ENCODE measurements at regions not wholly inside any gene's neighbourhood (a gene's known extent, or its start where the extent isn't known, plus 50 kb on each side); places are given as distances from the start of the nearest gene placed in this dataset.

GRCh38 chr10:88042160-88043100 lies 179.0 kb downstream of the PTEN start:
- no peaks in the 10 kb centered on the region for H3K36me3 ChIP-seq (ENCODE audit: insufficient read depth)
- H3K4me1 ChIP-seq (ENCODE audit: insufficient read depth): peaks cover 2% of the 10 kb centered on the region
- H3K27ac ChIP-seq (ENCODE audit: low read depth): peak overlapping the region; percentile 33
- WGBS: 54% methylated on average over 19 of the region's 19 CpGs
- peak; percentile 33 for DNase-seq (ENCODE audit: extremely low spot score)
- H3K4me3 ChIP-seq (ENCODE audit: low read depth, low read length): no peak overlapping the region

GRCh38 chr10:88045096-88045495 lies 181.7 kb downstream of the PTEN start:
- H3K4me3 ChIP-seq (ENCODE audit: low read depth, low read length): no peak overlapping the region

GRCh38 chr10:88045656-88046415 lies 182.4 kb downstream of the PTEN start:
- Histone ChIP-seq H3K4me3 (ENCODE audit: low read depth, low read length) (no peak overlapping the region), H3K4me1 (ENCODE audit: insufficient read depth) (peaks cover 2% of the 10 kb centered on the region), H3K27ac (ENCODE audit: low read depth) (no peak overlapping the region), H3K36me3 (ENCODE audit: insufficient read depth) (no peaks in the 10 kb centered on the region)
- no peak for DNase-seq (ENCODE audit: extremely low spot score)
- 61% methylated on average over 5 of the region's 5 CpGs for WGBS

More at GRCh38 chr10:88045096-88045495, 181.7 kb downstream of the PTEN start:
- 57% methylated on average over 5 of the region's 5 CpGs for WGBS
- Histone ChIP-seq H3K36me3 (ENCODE audit: insufficient read depth) (no peaks in the 10 kb centered on the region), H3K27ac (ENCODE audit: low read depth) (no peak overlapping the region), H3K4me1 (ENCODE audit: insufficient read depth) (peaks cover 2% of the 10 kb centered on the region)
- no peak for DNase-seq (ENCODE audit: extremely low spot score)

GRCh38 chr10:88047579-88047978 lies 184.2 kb downstream of the PTEN start:
- no peak for DNase-seq (ENCODE audit: extremely low spot score)
- H3K36me3 ChIP-seq (ENCODE audit: insufficient read depth): no peaks in the 10 kb centered on the region
- H3K4me3 ChIP-seq (ENCODE audit: low read depth, low read length): no peak overlapping the region
- no peaks in the 10 kb centered on the region for H3K4me1 ChIP-seq (ENCODE audit: insufficient read depth)
- no peak overlapping the region for H3K27ac ChIP-seq (ENCODE audit: low read depth)

DNA sequence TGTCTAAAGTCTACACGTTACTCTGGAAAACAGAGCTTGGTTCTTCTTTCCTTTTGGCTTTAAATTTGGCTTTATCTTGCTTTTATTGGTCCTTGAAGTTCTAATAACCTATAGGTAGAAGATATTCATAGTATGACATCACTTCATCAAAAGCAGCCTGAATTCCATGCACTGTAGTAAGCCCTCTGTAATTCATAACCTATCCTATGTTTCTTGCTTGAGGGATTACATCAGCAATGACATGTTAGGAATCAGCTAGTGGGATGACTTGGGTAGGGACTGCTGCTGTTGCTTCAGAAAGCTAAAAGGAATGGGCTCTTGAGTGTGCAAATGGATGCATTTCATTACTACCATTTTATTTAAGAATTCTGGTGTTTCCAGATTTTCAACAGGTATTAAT lies 184.9 kb downstream of the PTEN start:
- 99% methylated on average over 1 of the region's 1 CpG for WGBS
- DNase-seq (ENCODE audit: extremely low spot score): no peak
- no peaks in the 10 kb centered on the region for H3K4me1 ChIP-seq (ENCODE audit: insufficient read depth)
- H3K36me3 ChIP-seq (ENCODE audit: insufficient read depth): no peaks in the 10 kb centered on the region
- H3K27ac ChIP-seq (ENCODE audit: low read depth): no peak overlapping the region
- H3K4me3 ChIP-seq (ENCODE audit: low read depth, low read length): no peak overlapping the region

GRCh38 chr10:88049204-88049603 lies 185.8 kb downstream of the PTEN start:
- H3K4me3 ChIP-seq (ENCODE audit: low read depth, low read length): no peak overlapping the region
- H3K4me1 ChIP-seq (ENCODE audit: insufficient read depth): no peaks in the 10 kb centered on the region
- H3K36me3 ChIP-seq (ENCODE audit: insufficient read depth): no peaks in the 10 kb centered on the region
- DNase-seq (ENCODE audit: extremely low spot score): no peak
- whole genome bisulfite sequencing: 90% methylated on average over 3 of the region's 3 CpGs
- H3K27ac ChIP-seq (ENCODE audit: low read depth): no peak overlapping the region

- no peak for DNase-seq (ENCODE audit: extremely low spot score)
- 90% methylated on average over 1 of the region's 1 CpG for WGBS
- Histone ChIP-seq H3K4me1 (ENCODE audit: insufficient read depth) (no peaks in the 10 kb centered on the region), H3K4me3 (ENCODE audit: low read depth, low read length) (no peak overlapping the region), H3K27ac (ENCODE audit: low read depth) (no peak overlapping the region), H3K36me3 (ENCODE audit: insufficient read depth) (no peaks in the 10 kb centered on the region)
These were observed 194.3 kb downstream of the PTEN start for GRCh38 chr10:88057720-88058119.

GRCh38 chr10:88058750-88059149 lies 195.3 kb downstream of the PTEN start:
- H3K4me1 ChIP-seq (ENCODE audit: insufficient read depth): no peaks in the 10 kb centered on the region
- H3K27ac ChIP-seq (ENCODE audit: low read depth): no peak overlapping the region
- H3K4me3 ChIP-seq (ENCODE audit: low read depth, low read length): no peak overlapping the region
- no peaks in the 10 kb centered on the region for H3K36me3 ChIP-seq (ENCODE audit: insufficient read depth)
- DNase-seq (ENCODE audit: extremely low spot score): no peak
- WGBS: 78% methylated on average over 4 of the region's 4 CpGs

DNA sequence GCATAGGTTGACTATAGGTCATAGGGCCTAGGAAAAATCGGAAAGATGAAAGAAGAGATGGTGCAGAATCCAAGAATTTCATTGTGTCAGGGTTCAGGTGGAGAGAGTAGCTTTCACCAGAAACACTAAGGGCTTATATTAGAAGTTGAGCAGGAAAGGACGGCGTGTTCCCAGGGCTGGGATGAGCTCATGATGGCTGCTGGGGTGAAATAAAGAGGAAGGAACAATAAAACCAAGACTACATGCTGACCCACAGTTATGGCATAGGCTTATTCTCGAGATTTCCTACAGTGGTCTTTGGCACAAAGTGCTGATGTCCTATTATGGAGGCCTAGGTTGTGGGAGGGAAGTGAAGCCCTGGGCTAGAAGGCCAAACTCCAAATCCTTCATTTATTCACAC lies 195.8 kb downstream of the PTEN start:
- Histone ChIP-seq H3K27ac (ENCODE audit: low read depth) (no peak overlapping the region), H3K4me3 (ENCODE audit: low read depth, low read length) (no peak overlapping the region), H3K36me3 (ENCODE audit: insufficient read depth) (no peaks in the 10 kb centered on the region), H3K4me1 (ENCODE audit: insufficient read depth) (peaks cover 2% of the 10 kb centered on the region)
- 82% methylated on average over 4 of the region's 4 CpGs for WGBS
- no peak for DNase-seq (ENCODE audit: extremely low spot score)

- no peaks in the 10 kb centered on the region for H3K36me3 ChIP-seq (ENCODE audit: insufficient read depth)
- peaks cover 2% of the 10 kb centered on the region for H3K4me1 ChIP-seq (ENCODE audit: insufficient read depth)
- no peak for DNase-seq (ENCODE audit: extremely low spot score)
- no peak overlapping the region for H3K4me3 ChIP-seq (ENCODE audit: low read depth, low read length)
- H3K27ac ChIP-seq (ENCODE audit: low read depth): no peak overlapping the region
- 97% methylated on average over 6 of the region's 6 CpGs for WGBS
These were observed 197.3 kb downstream of the PTEN start for GRCh38 chr10:88060762-88061161.

DNA sequence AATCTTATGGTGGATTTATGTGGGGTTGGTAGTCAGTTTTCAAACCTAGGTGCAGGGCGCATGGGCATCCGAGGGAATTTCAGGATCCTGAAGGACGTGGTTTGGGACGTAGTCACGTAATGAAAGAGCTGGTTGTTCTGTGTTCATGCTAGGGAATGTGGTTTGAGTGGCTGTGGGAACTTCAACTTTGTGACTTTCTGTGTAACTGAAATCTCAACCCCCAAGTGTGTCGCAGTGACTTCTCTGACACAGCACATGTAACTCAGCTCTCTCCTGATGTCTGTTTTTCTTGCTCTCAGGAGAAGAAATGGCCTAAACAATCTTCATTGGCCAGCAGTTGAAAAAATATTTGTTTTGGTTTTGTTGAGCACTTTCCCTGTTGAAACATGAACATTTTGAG lies 199.0 kb downstream of the PTEN start:
- Histone ChIP-seq H3K4me3 (ENCODE audit: low read depth, low read length) (no peak overlapping the region), H3K27ac (ENCODE audit: low read depth) (no peak overlapping the region), H3K36me3 (ENCODE audit: insufficient read depth) (no peaks in the 10 kb centered on the region), H3K4me1 (ENCODE audit: insufficient read depth) (peaks cover 2% of the 10 kb centered on the region)
- no peak for DNase-seq (ENCODE audit: extremely low spot score)
- 69% methylated on average over 6 of the region's 6 CpGs for WGBS

GRCh38 chr10:88062798-88063472 lies 199.5 kb downstream of the PTEN start:
- 44% methylated on average over 4 of the region's 4 CpGs for WGBS
- Histone ChIP-seq H3K36me3 (ENCODE audit: insufficient read depth) (no peaks in the 10 kb centered on the region), H3K4me1 (ENCODE audit: insufficient read depth) (peaks cover 2% of the 10 kb centered on the region), H3K4me3 (ENCODE audit: low read depth, low read length) (no peak overlapping the region), H3K27ac (ENCODE audit: low read depth) (peak overlapping the region; percentile 42)
- DNase-seq (ENCODE audit: extremely low spot score): no peak

- H3K27ac ChIP-seq (ENCODE audit: low read depth): no peak overlapping the region
- DNase-seq (ENCODE audit: extremely low spot score): no peak
- 60% methylated on average over 4 of the region's 4 CpGs for WGBS
- H3K36me3 ChIP-seq (ENCODE audit: insufficient read depth): no peaks in the 10 kb centered on the region
- H3K4me3 ChIP-seq (ENCODE audit: low read depth, low read length): no peak overlapping the region
- peaks cover 2% of the 10 kb centered on the region for H3K4me1 ChIP-seq (ENCODE audit: insufficient read depth)
These were observed 200.6 kb downstream of the PTEN start for GRCh38 chr10:88063861-88064557.

Measured in urinary bladder (tissue), 3 donors.